Naive thymus-derived CD4-positive, alpha-beta T cell (primary cell): ENCODE measurements at regions not wholly inside any gene's neighbourhood (a gene's known extent, or its start where the extent isn't known, plus 50 kb on each side); places are given as distances from the start of the nearest gene placed in this dataset.

Source experiments
- ATAC-seq: fragments of 150-1000 bp; cut with Tn5 transposase; 2 replicates; pipeline ENCODE4 v1.10.0; 2021; ENCODE audit warnings: mild to moderate bottlenecking, moderate library complexity
- CTCF ChIA-PET: fragments of 350-600 bp; sonication (Branson Sonifier 250); formaldehyde crosslinking; loops from one replicate; lab custom pipeline; 2021; ENCODE audit warnings: antibody characterized with exemption; lab: Charles Lee
- POLR2A ChIA-PET: fragments of 350-600 bp; sonication (Branson Sonifier 250); formaldehyde crosslinking; loops from one replicate; lab custom pipeline; 2021; ENCODE audit warnings: antibody characterized with exemption, inconsistent platforms; lab: Charles Lee
- DNase-seq, 9 donors: peaks; one replicate each; pipeline versions ENCODE4 v3.0.0 to v3.0.0-alpha.2; 2020 to 2022; ENCODE audit warnings: mixed read lengths in 1 of 9
- H3K27ac ChIP-seq: one replicate; pipeline ENCODE4 v1.7.0; 2013; ENCODE audit warnings: mild to moderate bottlenecking, low read depth, low read length, moderate library complexity
- H3K27me3 ChIP-seq, 2 donors: one replicate each; pipeline ENCODE4 v1.7.0; 2013; ENCODE audit warnings: low read length in 2 of 2, mild to moderate bottlenecking in 2 of 2, moderate library complexity in 2 of 2; ENCODE audit not compliant: control insufficient read depth in 2 of 2, insufficient read depth in 2 of 2
- H3K36me3 ChIP-seq, 3 experiments: 1 replicate in 2 of 3; 2 replicates in 1 of 3; pipeline ENCODE4 v1.7.0; 2013; ENCODE audit warnings: low read length in 3 of 3, mild to moderate bottlenecking in 3 of 3, moderate library complexity in 1 of 3; ENCODE audit not compliant: insufficient read depth in 3 of 3, control insufficient read depth in 2 of 3
- H3K4me1 ChIP-seq, 2 donors: one replicate each; pipeline ENCODE4 v1.7.0; 2013; ENCODE audit warnings: low read length in 2 of 2, mild to moderate bottlenecking in 2 of 2, moderate library complexity in 1 of 2; ENCODE audit not compliant: control insufficient read depth in 2 of 2, insufficient read depth in 2 of 2
- H3K4me3 ChIP-seq: 2 replicates; pipeline ENCODE4 v1.7.0; 2013; ENCODE audit warnings: mild to moderate bottlenecking, low read length
- H3K9me3 ChIP-seq, 3 experiments: 1 replicate in 2 of 3; 2 replicates in 1 of 3; pipeline ENCODE4 v1.7.0; 2013; ENCODE audit warnings: low read length in 3 of 3; ENCODE audit not compliant: control insufficient read depth in 2 of 3
- H3K27ac Mint-ChIP-seq, 9 donors: one replicate each; pipeline ENCODE4 v1.8.0; 2020 to 2022; ENCODE audit warnings: mixed read lengths in 9 of 9, mild to moderate bottlenecking in 8 of 9, moderate library complexity in 5 of 9, inconsistent platforms in 2 of 9
- H3K27me3 Mint-ChIP-seq, 5 donors: one replicate each; pipeline ENCODE4 v1.8.0; 2021 to 2022; ENCODE audit warnings: mixed read lengths in 5 of 5, mild to moderate bottlenecking in 1 of 5
- H3K36me3 Mint-ChIP-seq, 5 donors: one replicate each; pipeline ENCODE4 v1.8.0; 2020 to 2022; ENCODE audit warnings: mixed read lengths in 5 of 5, mild to moderate bottlenecking in 3 of 5, inconsistent platforms in 1 of 5
- H3K4me1 Mint-ChIP-seq, 7 donors: one replicate each; pipeline ENCODE4 v1.8.0; 2020 to 2022; ENCODE audit warnings: mixed read lengths in 7 of 7, mild to moderate bottlenecking in 3 of 7, inconsistent platforms in 1 of 7
- H3K4me3 Mint-ChIP-seq, 10 donors: one replicate each; pipeline ENCODE4 v1.8.0; 2020 to 2022; ENCODE audit warnings: mild to moderate bottlenecking in 10 of 10, mixed read lengths in 10 of 10, moderate library complexity in 6 of 10, inconsistent platforms in 2 of 10
- H3K9me3 Mint-ChIP-seq, 11 donors: one replicate each; pipeline ENCODE4 v1.8.0; 2020 to 2022; ENCODE audit warnings: mixed read lengths in 11 of 11, mild to moderate bottlenecking in 4 of 11, inconsistent platforms in 1 of 11, moderate library complexity in 1 of 11
- intact Hi-C, 2 donors: fragments of 100-400 bp; cut with micrococcal nuclease; formaldehyde crosslinking; loops; one replicate each; pipeline ENCODE4 v1.15.1; 2023

DNA sequence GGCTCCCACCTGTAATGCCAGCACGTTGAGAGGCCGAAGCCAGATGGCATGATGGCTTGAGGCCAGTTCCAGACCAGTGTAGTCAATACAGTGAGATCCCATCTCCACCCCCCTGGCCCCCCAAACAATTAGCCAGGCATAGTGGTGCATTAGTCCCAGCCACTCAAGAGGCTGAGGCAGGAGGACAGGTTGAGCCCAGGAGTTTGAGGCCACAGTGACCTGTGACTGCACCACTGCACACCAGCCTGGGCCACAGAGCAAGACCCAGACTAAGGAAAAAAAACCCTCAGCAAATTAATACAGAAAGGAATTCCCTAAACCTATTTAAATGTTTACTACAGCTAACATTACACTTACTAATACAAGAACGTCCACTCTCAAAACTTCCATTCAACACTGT lies 424.6 kb downstream of the SHQ1 start:
- peaks cover 7 to 51% (median 38%) of the 10 kb centered on the region in 5 donors for H3K36me3 Mint-ChIP-seq
- H3K27me3 Mint-ChIP-seq = no peaks in the 10 kb centered on the region
- Histone ChIP-seq H3K27me3 (no peaks in the 10 kb centered on the region), H3K4me1 (peaks cover 5 to 13% of the 10 kb centered on the region in 2 donors), H3K27ac (no peak overlapping the region), H3K4me3 (no peak overlapping the region), H3K36me3 (no peaks in the 10 kb centered on the region), H3K9me3 (no peaks in the 10 kb centered on the region)
- DNase-seq = no peak
- H3K9me3 Mint-ChIP-seq = peaks cover 0 to 45% (median 10%) of the 10 kb centered on the region in 11 donors
- CTCF ChIA-PET = no interaction called here
- no peak overlapping the region for H3K27ac Mint-ChIP-seq
- POLR2A ChIA-PET = interaction anchor here (0.7 to 0.8 kb wide), 2 partner anchors 10 to 12 kb away, joined by 3 to 4 read pairs; no protein-coding TSS in a partner anchor
- ATAC-seq = no peak
- intact Hi-C loops = no loop called here
- peak overlapping the region in 2 of 10 donors; percentile 17 to 47 for H3K4me3 Mint-ChIP-seq
- H3K4me1 Mint-ChIP-seq = peaks cover 57 to 88% (median 69%) of the 10 kb centered on the region in 7 donors

DNA sequence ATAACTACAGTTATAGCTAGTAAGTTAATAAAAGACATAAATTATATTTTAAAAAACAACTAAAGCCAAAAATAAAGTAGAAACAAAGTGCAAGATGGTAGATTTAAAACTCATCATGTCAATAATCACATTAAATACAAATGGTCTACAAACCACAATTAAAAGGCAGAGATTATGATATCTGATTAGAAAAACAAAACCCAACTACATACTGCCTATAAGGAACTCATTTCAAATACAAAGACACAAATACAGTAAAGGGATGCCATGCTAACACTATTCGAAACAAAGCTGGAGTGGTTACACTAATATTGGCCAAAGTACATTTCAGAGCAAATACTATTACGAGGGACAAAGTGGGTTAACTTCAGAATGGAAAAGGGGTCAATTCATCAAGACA lies 426.5 kb downstream of the SHQ1 start:
- intact Hi-C loops = no loop called here
- CTCF ChIA-PET = no interaction called here
- peaks cover 7 to 47% (median 35%) of the 10 kb centered on the region in 5 donors for H3K36me3 Mint-ChIP-seq

DNA sequence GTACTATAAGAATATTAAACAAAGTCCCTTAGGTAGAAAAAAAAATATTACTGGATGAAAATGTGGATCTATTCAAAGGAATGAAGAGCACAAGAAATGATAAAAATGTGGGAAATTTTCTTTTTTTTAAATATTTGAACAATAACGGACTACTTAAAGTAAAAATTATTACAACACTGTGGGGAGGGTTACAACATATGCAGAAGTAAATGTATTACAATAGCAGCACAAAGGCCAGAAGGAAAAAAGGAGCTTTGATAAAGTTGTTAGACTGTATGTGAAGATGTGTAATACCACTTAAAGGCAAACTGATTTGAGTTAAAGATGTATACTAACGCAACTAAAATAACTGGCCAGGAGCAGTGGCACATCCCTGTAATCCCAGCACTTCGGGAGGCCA lies 427.1 kb downstream of the SHQ1 start:
- DNase-seq = no peak
- Histone ChIP-seq H3K4me1 (peaks cover 4 to 11% of the 10 kb centered on the region in 2 donors), H3K27ac (no peak overlapping the region), H3K36me3 (no peaks in the 10 kb centered on the region), H3K4me3 (no peak overlapping the region), H3K9me3 (no peaks in the 10 kb centered on the region), H3K27me3 (no peaks in the 10 kb centered on the region)
- intact Hi-C loops = no loop called here
- Mint-ChIP-seq H3K9me3 (peaks cover 0 to 39% (median 10%) of the 10 kb centered on the region in 11 donors), H3K4me3 (peak overlapping the region in 2 of 10 donors; percentile 13 to 14), H3K27ac (no peak overlapping the region), H3K36me3 (peaks cover 7 to 41% (median 33%) of the 10 kb centered on the region in 5 donors), H3K4me1 (peaks cover 45 to 86% (median 68%) of the 10 kb centered on the region in 7 donors), H3K27me3 (no peaks in the 10 kb centered on the region)
- CTCF ChIA-PET = no interaction called here
- POLR2A ChIA-PET = no interaction called here
- no peak for ATAC-seq

More for the DNA sequence above, 426.5 kb downstream of the SHQ1 start:
- Histone ChIP-seq H3K27me3 (no peaks in the 10 kb centered on the region), H3K27ac (no peak overlapping the region), H3K4me3 (no peak overlapping the region), H3K9me3 (no peaks in the 10 kb centered on the region), H3K4me1 (peaks cover 5 to 16% of the 10 kb centered on the region in 2 donors), H3K36me3 (no peaks in the 10 kb centered on the region)
- ATAC-seq = no peak
- Mint-ChIP-seq H3K27ac (peak overlapping the region in 1 of 9 donors; percentile 50), H3K9me3 (peaks cover 0 to 43% (median 10%) of the 10 kb centered on the region in 11 donors), H3K27me3 (no peaks in the 10 kb centered on the region), H3K4me1 (peaks cover 52 to 86% (median 68%) of the 10 kb centered on the region in 7 donors), H3K4me3 (no peak overlapping the region)
- POLR2A ChIA-PET = no interaction called here
- DNase-seq = no peak

DNA sequence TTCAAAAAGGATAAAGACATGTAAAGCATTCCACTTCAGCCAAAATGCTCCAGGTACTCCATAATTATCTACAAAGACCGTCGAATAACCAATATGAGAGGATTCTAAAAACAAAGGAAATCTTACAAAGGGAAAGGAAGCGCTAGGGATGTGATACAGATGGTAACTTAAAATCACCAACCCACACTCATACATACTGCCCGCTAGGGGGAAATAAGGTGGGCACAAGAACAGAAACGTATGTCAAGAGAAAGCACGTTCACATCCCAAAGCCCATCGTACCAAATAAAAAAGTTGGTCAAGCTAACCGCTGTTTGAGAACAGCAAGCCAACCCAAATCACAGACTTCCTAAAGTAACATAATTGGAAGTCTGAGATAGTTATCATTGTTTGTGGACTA lies 429.4 kb downstream of the SHQ1 start:
- Histone ChIP-seq H3K27ac (no peak overlapping the region), H3K4me3 (no peak overlapping the region), H3K27me3 (no peaks in the 10 kb centered on the region), H3K36me3 (no peaks in the 10 kb centered on the region), H3K4me1 (peaks cover 0 to 10% of the 10 kb centered on the region in 2 donors), H3K9me3 (no peaks in the 10 kb centered on the region)
- Mint-ChIP-seq H3K36me3 (peaks cover 7 to 45% (median 35%) of the 10 kb centered on the region in 5 donors), H3K4me1 (peaks cover 41 to 87% (median 69%) of the 10 kb centered on the region in 7 donors), H3K4me3 (peak overlapping the region in 5 of 10 donors; percentile 5 to 40 (median 10)), H3K27ac (peak overlapping the region in 1 of 9 donors; percentile 35), H3K9me3 (peaks cover 0 to 37% (median 10%) of the 10 kb centered on the region in 11 donors), H3K27me3 (no peaks in the 10 kb centered on the region)
- DNase-seq (no peak), ATAC-seq (no peak)
- POLR2A ChIA-PET = no interaction called here
- intact Hi-C loops = loop anchor here (1.0 to 2.0 kb wide), 2 partner anchors 7 to 26 kb away; no protein-coding TSS in a partner anchor
- CTCF ChIA-PET = interaction anchor here (0.5 kb wide), 1 partner anchor 458 kb away, joined by 3 read pairs; no protein-coding TSS in a partner anchor

DNA sequence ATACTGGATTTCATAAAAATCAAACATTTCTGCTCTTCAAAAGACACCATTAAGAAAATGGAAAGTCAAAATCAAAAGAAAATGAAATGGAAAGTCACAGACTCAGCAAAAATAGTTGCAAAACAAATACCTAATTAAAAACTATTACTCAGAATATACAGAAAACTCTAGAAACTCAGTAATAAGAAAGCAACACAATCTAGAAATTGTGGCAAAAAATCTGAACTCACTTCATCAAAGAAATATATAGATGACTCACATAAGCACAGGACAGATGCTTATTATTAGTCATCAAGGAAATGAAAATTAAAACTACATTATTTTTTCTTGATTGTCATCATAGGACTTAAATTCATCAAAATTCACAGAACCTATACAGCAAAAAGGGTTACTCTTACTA lies 430.0 kb downstream of the SHQ1 start:
- ChIA-PET POLR2A (no interaction called here), CTCF (no interaction called here)
- Histone ChIP-seq H3K27me3 (no peaks in the 10 kb centered on the region), H3K27ac (no peak overlapping the region), H3K4me1 (peaks cover 3 to 10% of the 10 kb centered on the region in 2 donors), H3K4me3 (no peak overlapping the region), H3K9me3 (no peaks in the 10 kb centered on the region), H3K36me3 (no peaks in the 10 kb centered on the region)
- H3K27ac Mint-ChIP-seq = peak overlapping the region in 1 of 9 donors; percentile 35
- H3K36me3 Mint-ChIP-seq = peaks cover 7 to 43% (median 30%) of the 10 kb centered on the region in 5 donors
- peak overlapping the region in 3 of 10 donors; percentile 7 to 47 (median 20) for H3K4me3 Mint-ChIP-seq
- DNase-seq (no peak), ATAC-seq (no peak)
- no peaks in the 10 kb centered on the region for H3K27me3 Mint-ChIP-seq
- H3K4me1 Mint-ChIP-seq = peaks cover 37 to 89% (median 70%) of the 10 kb centered on the region in 7 donors
- peaks cover 0 to 30% (median 10%) of the 10 kb centered on the region in 11 donors for H3K9me3 Mint-ChIP-seq
- intact Hi-C loops = loop anchor here (1.0 to 2.0 kb wide), 2 partner anchors 8 to 27 kb away; no protein-coding TSS in a partner anchor

DNA sequence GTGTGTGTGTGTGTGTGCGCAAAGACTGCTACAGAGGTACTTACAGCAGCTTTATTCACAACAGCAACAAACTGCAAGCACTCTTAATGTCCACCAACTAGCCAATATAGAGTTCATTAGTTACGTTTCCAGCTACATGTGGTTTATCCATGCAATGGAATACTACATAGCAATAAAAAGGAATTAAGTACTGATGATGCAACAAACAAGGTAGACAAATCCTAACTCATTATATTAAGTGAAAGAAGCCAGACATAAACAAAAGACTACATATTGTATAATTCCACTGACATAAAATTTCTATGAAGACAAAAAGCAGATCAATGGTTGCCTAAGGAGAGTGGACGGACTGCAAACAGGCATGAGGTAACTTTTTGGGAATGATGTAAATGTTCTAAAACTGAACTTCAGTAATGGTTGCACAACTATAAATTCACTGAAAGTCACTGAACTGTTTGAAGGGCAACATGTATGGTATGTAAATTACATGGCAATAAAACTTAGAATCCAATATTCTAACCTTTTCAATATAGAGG lies 433.7 kb downstream of the SHQ1 start:
- Mint-ChIP-seq H3K36me3 (peaks cover 0 to 20% (median 4%) of the 10 kb centered on the region in 5 donors), H3K9me3 (no peaks in the 10 kb centered on the region), H3K4me3 (peak overlapping the region in 2 of 10 donors; percentile 4 to 19), H3K4me1 (peaks cover 51 to 98% (median 90%) of the 10 kb centered on the region in 7 donors), H3K27me3 (no peaks in the 10 kb centered on the region), H3K27ac (peak overlapping the region in 1 of 9 donors; percentile 9)
- Histone ChIP-seq H3K9me3 (no peaks in the 10 kb centered on the region), H3K4me3 (no peak overlapping the region), H3K27me3 (no peaks in the 10 kb centered on the region), H3K36me3 (no peaks in the 10 kb centered on the region), H3K27ac (no peak overlapping the region), H3K4me1 (peaks cover 5 to 34% of the 10 kb centered on the region in 2 donors)
- POLR2A ChIA-PET = interaction anchor here (0.7 kb wide), 1 partner anchor 931 kb away, joined by 3 read pairs; no protein-coding TSS in a partner anchor
- DNase-seq = no peak
- intact Hi-C loops = no loop called here
- ATAC-seq = no peak
- CTCF ChIA-PET = no interaction called here
